Adrenal gland (tissue), 9 donors: ENCODE measurements at regions not wholly inside any gene's neighbourhood (a gene's known extent, or its start where the extent isn't known, plus 50 kb on each side); places are given as distances from the start of the nearest gene placed in this dataset.

ENCODE experiments used
- DNase-seq, 7 donors: peaks; one replicate each; pipeline ENCODE4 v3.0.0-alpha.2; 2019 to 2020
- H3K27ac ChIP-seq, 5 donors: fragments of 200-600 bp; sonication (generic) in 4 of 5; 1 replicate in 3 of 5; 2 replicates in 2 of 5; pipeline versions ENCODE4 v1.5.1 to v1.8.0; 2016 to 2020; ENCODE audit warnings: mild to moderate bottlenecking in 1 of 5
- H3K27me3 ChIP-seq: fragments of 200-600 bp; 2 replicates; pipeline ENCODE4 v1.8.0; 2021
- H3K36me3 ChIP-seq, 2 donors: fragments of 200-600 bp; replicated peaks in 1 of 2; 1 replicate in 1 of 2; 2 replicates in 1 of 2; pipeline versions ENCODE4 v1.5.1 to v1.8.0; 2018 to 2022
- H3K4me1 ChIP-seq, 2 donors: fragments of 200-600 bp; replicated peaks in 1 of 2; 1 replicate in 1 of 2; 2 replicates in 1 of 2; pipeline versions ENCODE4 v1.5.1 to v1.8.0; 2018 to 2021
- H3K4me3 ChIP-seq, 4 donors: fragments of 200-600 bp; sonication (generic) in 3 of 4; one replicate each; pipeline ENCODE4 v1.5.1; 2016 to 2018
- H3K9me3 ChIP-seq, 3 donors: fragments of 200-600 bp; sonication (generic) in 1 of 3; replicated peaks in 1 of 3; 1 replicate in 2 of 3; 2 replicates in 1 of 3; pipeline versions ENCODE4 v1.5.1 to v1.8.0; 2016 to 2021
- POLR2A ChIP-seq, 2 donors: fragments of 450-650 bp; IDR thresholded peaks; one replicate each; pipeline ENCODE4 v1.6.1; 2017; ENCODE audit warnings: antibody characterized with exemption in 2 of 2, mild to moderate bottlenecking in 2 of 2, moderate library complexity in 1 of 2
- WGBS, 4 donors: extraction: QIAGEN DNeasy Blood & Tissue Kit in 2 of 4; methylation state at CpG; one replicate each; pipeline versions ENCODE4 v1.1.5 to v1.1.7; 2013 to 2017; 5-methylcytosine and 5-hydroxymethylcytosine counted together
- intact Hi-C, 2 donors: fragments of 100-400 bp; cut with DNase I; formaldehyde crosslinking; loops; one replicate each; pipeline versions ENCODE4 v1.14.1 to v1.15.0; 2022 to 2023
- TF ChIP-seq, protein P1 (sequence below), 6 experiments: fragments of 450-650 bp in 4 of 6; fragments of 200-600 bp in 2 of 6; sonication (generic) in 1 of 6; IDR thresholded peaks; 1 replicate in 5 of 6; 2 replicates in 1 of 6; pipeline versions ENCODE4 v1.5.1 to v1.8.0; 2016 to 2021; ENCODE audit warnings: antibody characterized with exemption in 6 of 6, mild to moderate bottlenecking in 2 of 6, moderate library complexity in 1 of 6
- donor health status: healthy with polysubstance abuse.
- donor health status: Bipolar disorder and iron deficiency.
- donor health status: DM: yes; HTN: yes; CAD: no.
- donor health status: DM: no; HTN: no; CAD: no.
- donor health status: DM: no; HTN: no; CAD: no.

DNA sequence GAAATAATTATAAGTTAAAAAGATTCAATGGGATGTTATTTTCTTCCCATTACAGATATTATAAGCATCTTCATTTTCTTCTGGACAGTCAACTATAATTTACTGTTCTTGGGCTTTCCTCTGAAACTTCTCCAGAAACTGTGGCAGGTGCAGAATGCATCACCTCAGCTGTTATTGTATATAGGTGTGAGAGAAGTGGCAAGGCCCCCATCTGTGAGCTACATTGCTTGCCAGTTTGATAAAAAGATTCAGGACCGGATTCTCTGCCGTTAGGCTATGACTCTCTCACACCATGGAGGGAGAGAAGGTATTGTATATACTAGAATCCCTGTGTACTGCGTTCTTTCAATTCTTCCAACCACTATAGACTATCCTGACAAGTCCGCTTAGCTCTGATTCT is 135.8 kb upstream of the CENPW start:
- Histone ChIP-seq H3K27me3 (no peaks in the 10 kb centered on the region), H3K4me3 (no peak overlapping the region), H3K27ac (no peak overlapping the region), H3K4me1 (no peaks in the 10 kb centered on the region), H3K36me3 (no peaks in the 10 kb centered on the region), H3K9me3 (no peaks in the 10 kb centered on the region)
- intact Hi-C loops: no loop called here
- TF ChIP-seq, protein P1, sequence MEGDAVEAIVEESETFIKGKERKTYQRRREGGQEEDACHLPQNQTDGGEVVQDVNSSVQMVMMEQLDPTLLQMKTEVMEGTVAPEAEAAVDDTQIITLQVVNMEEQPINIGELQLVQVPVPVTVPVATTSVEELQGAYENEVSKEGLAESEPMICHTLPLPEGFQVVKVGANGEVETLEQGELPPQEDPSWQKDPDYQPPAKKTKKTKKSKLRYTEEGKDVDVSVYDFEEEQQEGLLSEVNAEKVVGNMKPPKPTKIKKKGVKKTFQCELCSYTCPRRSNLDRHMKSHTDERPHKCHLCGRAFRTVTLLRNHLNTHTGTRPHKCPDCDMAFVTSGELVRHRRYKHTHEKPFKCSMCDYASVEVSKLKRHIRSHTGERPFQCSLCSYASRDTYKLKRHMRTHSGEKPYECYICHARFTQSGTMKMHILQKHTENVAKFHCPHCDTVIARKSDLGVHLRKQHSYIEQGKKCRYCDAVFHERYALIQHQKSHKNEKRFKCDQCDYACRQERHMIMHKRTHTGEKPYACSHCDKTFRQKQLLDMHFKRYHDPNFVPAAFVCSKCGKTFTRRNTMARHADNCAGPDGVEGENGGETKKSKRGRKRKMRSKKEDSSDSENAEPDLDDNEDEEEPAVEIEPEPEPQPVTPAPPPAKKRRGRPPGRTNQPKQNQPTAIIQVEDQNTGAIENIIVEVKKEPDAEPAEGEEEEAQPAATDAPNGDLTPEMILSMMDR (IDR thresholded peaks at IDR 0.05): no peak
- no peak for TF ChIP-seq POLR2A (IDR thresholded peaks at IDR 0.05)
- WGBS, 4 donors: 89 to 95% (median 91%) methylated on average over 4 of the region's 4 CpGs
- DNase-seq: no peak

GRCh38 chr6:126204598-126204997 is 135.3 kb upstream of the CENPW start:
- intact Hi-C loops: no loop called here
- DNase-seq: no peak
- no peaks in the 10 kb centered on the region for H3K9me3 ChIP-seq
- no peaks in the 10 kb centered on the region for H3K4me1 ChIP-seq
- no peaks in the 10 kb centered on the region for H3K27me3 ChIP-seq
- H3K4me3 ChIP-seq: no peak overlapping the region
- TF ChIP-seq POLR2A (IDR thresholded peaks at IDR 0.05): no peak
- TF ChIP-seq, protein P1 (IDR thresholded peaks at IDR 0.05): no peak
- no peaks in the 10 kb centered on the region for H3K36me3 ChIP-seq
- no peak overlapping the region for H3K27ac ChIP-seq

GRCh38 chr6:126206504-126207246 is 133.2 kb upstream of the CENPW start:
- no peaks in the 10 kb centered on the region for H3K9me3 ChIP-seq
- WGBS, 4 donors: 48 to 57% (median 51%) methylated on average over 1 of the region's 1 CpG
- no peak for TF ChIP-seq POLR2A (IDR thresholded peaks at IDR 0.05)
- TF ChIP-seq, protein P1 (IDR thresholded peaks at IDR 0.05): no peak

GRCh38 chr6:126210398-126211075 is 129.4 kb upstream of the CENPW start:
- 46 to 62% (median 56%) methylated on average over 3 of the region's 3 CpGs for WGBS, 4 donors
- Histone ChIP-seq H3K4me3 (no peak overlapping the region), H3K4me1 (no peaks in the 10 kb centered on the region), H3K27ac (no peak overlapping the region), H3K27me3 (no peaks in the 10 kb centered on the region), H3K36me3 (no peaks in the 10 kb centered on the region), H3K9me3 (no peaks in the 10 kb centered on the region)
- intact Hi-C loops: no loop called here
- no peak for DNase-seq
- TF ChIP-seq POLR2A (IDR thresholded peaks at IDR 0.05): no peak
- TF ChIP-seq, protein P1 (IDR thresholded peaks at IDR 0.05): no peak

More at GRCh38 chr6:126206504-126207246, 133.2 kb upstream of the CENPW start:
- Histone ChIP-seq H3K4me3 (no peak overlapping the region), H3K4me1 (no peaks in the 10 kb centered on the region), H3K27me3 (no peaks in the 10 kb centered on the region), H3K36me3 (no peaks in the 10 kb centered on the region), H3K27ac (no peak overlapping the region)
- intact Hi-C loops: no loop called here
- no peak for DNase-seq
